CD14-positive monocyte (primary cell): ENCODE measurements at regions not wholly inside any gene's neighbourhood (a gene's known extent, or its start where the extent isn't known, plus 50 kb on each side); places are given as distances from the start of the nearest gene placed in this dataset.
"Not testable (repeated sequence)": the region's sequence is repeated elsewhere in the genome, so short reads cannot be mapped to it uniquely, and the experiment has no call there.

Experiments used
- DNase-seq, 3 donors: peaks; one replicate each; pipeline ENCODE4 v3.0.0-alpha.2; 2011 to 2022
- H2AFZ ChIP-seq: 2 replicates; pipeline ENCODE4 v1.6.0; 2012; ENCODE audit warnings: mild to moderate bottlenecking, low read depth, low read length, inconsistent platforms; ENCODE audit not compliant: insufficient read depth, poor library complexity, severe bottlenecking
- H3K27ac ChIP-seq, 2 donors: 1 replicate in 1 of 2; 2 replicates in 1 of 2; pipeline ENCODE4 v1.5.1; 2012 to 2013; ENCODE audit warnings: low read length in 2 of 2, control low read depth in 1 of 2, inconsistent platforms in 1 of 2, low read depth in 1 of 2, mild to moderate bottlenecking in 1 of 2
- H3K27me3 ChIP-seq, 2 donors: one replicate each; pipeline versions ENCODE4 v1.6.0 to v1.6.1; 2011 to 2013; ENCODE audit warnings: low read length in 2 of 2; ENCODE audit not compliant: control insufficient read depth in 2 of 2, insufficient read depth in 2 of 2
- H3K36me3 ChIP-seq, 2 donors: replicated peaks in 1 of 2; 1 replicate in 1 of 2; 2 replicates in 1 of 2; pipeline versions ENCODE4 v1.5.1 to v1.6.1; 2012 to 2013; ENCODE audit warnings: low read length in 2 of 2, control low read depth in 1 of 2, inconsistent platforms in 1 of 2, mild to moderate bottlenecking in 1 of 2; ENCODE audit not compliant: insufficient read depth in 2 of 2, control insufficient read depth in 1 of 2
- H3K4me1 ChIP-seq, 2 donors: 1 replicate in 1 of 2; 2 replicates in 1 of 2; pipeline versions ENCODE4 v1.5.1 to v1.6.1; 2012 to 2013; ENCODE audit warnings: low read length in 2 of 2, control low read depth in 1 of 2, inconsistent platforms in 1 of 2, mild to moderate bottlenecking in 1 of 2, moderate library complexity in 1 of 2; ENCODE audit not compliant: insufficient read depth in 2 of 2, control insufficient read depth in 1 of 2
- H3K4me2 ChIP-seq: replicated peaks from 2 replicates; pipeline ENCODE3; 2012; ENCODE audit warnings: low read length, moderate library complexity, mild to moderate bottlenecking; ENCODE audit not compliant: poor library complexity, severe bottlenecking; ENCODE audit errors: extremely low read depth
- H3K4me3 ChIP-seq, 3 experiments: fragments of 200-600 bp in 1 of 3; sonication (generic) in 1 of 3; replicated peaks in 1 of 3; 1 replicate in 2 of 3; 2 replicates in 1 of 3; pipeline ENCODE4 v1.5.1; 2011 to 2013; ENCODE audit warnings: low read length in 3 of 3, mild to moderate bottlenecking in 3 of 3, control low read depth in 2 of 3, low read depth in 2 of 3, inconsistent platforms in 1 of 3, moderate library complexity in 1 of 3
- H3K79me2 ChIP-seq: 2 replicates; pipeline ENCODE4 v1.6.0; 2012; ENCODE audit warnings: mild to moderate bottlenecking, control low read depth, inconsistent platforms, low read length, moderate library complexity; ENCODE audit not compliant: insufficient read depth
- H3K9ac ChIP-seq: 2 replicates; pipeline ENCODE4 v1.6.0; 2017; ENCODE audit warnings: low read length, mild to moderate bottlenecking; ENCODE audit not compliant: insufficient read depth, poor library complexity, severe bottlenecking
- H3K9me3 ChIP-seq, 2 donors: replicated peaks in 1 of 2; 1 replicate in 1 of 2; 2 replicates in 1 of 2; pipeline versions ENCODE4 v1.5.1 to v1.6.1; 2012 to 2013; ENCODE audit warnings: low read length in 2 of 2, control low read depth in 1 of 2; ENCODE audit not compliant: control insufficient read depth in 1 of 2, insufficient read depth in 1 of 2
- H4K20me1 ChIP-seq: 2 replicates; pipeline ENCODE4 v1.6.0; 2012; ENCODE audit warnings: mild to moderate bottlenecking, low read length, control low read depth, moderate library complexity; ENCODE audit not compliant: insufficient read depth
- H3K27ac Mint-ChIP-seq, 7 donors: one replicate each; pipeline ENCODE4 v1.8.0; 2020; ENCODE audit warnings: mild to moderate bottlenecking in 7 of 7, mixed read lengths in 7 of 7, moderate library complexity in 6 of 7, inconsistent platforms in 2 of 7
- H3K27me3 Mint-ChIP-seq, 3 donors: one replicate each; pipeline ENCODE4 v1.8.0; 2021 to 2022; ENCODE audit warnings: low read depth in 3 of 3, mild to moderate bottlenecking in 3 of 3, mixed read lengths in 3 of 3, moderate library complexity in 3 of 3, inconsistent platforms in 1 of 3
- H3K36me3 Mint-ChIP-seq, 2 donors: one replicate each; pipeline ENCODE4 v1.8.0; 2020; ENCODE audit warnings: mixed read lengths in 2 of 2, inconsistent platforms in 1 of 2, mild to moderate bottlenecking in 1 of 2
- H3K4me1 Mint-ChIP-seq: one replicate; pipeline ENCODE4 v1.8.0; 2020; ENCODE audit warnings: mild to moderate bottlenecking, mixed read lengths
- H3K4me3 Mint-ChIP-seq, 2 donors: one replicate each; pipeline ENCODE4 v1.8.0; 2020; ENCODE audit warnings: mild to moderate bottlenecking in 2 of 2, mixed read lengths in 2 of 2, moderate library complexity in 1 of 2
- H3K9me3 Mint-ChIP-seq, 7 donors: one replicate each; pipeline ENCODE4 v1.8.0; 2020 to 2022; ENCODE audit warnings: mixed read lengths in 7 of 7, mild to moderate bottlenecking in 6 of 7, moderate library complexity in 6 of 7, inconsistent platforms in 2 of 7
- CTCF ChIP-seq: fragments of 200-600 bp; IDR thresholded peaks from one replicate; pipeline ENCODE4 v1.8.0; 2022; ENCODE audit warnings: antibody characterized with exemption, mild to moderate bottlenecking
- WGBS: methylation state at CpG from one replicate; pipeline ENCODE4 v1.1.5; 2013; ENCODE audit warnings: missing lambda C conversion rate; ENCODE audit not compliant: insufficient coverage; 5-methylcytosine and 5-hydroxymethylcytosine counted together
- intact Hi-C, 2 donors: fragments of 100-400 bp; cut with micrococcal nuclease; formaldehyde crosslinking; loops; one replicate each; pipeline versions ENCODE4 v1.15.0 to v1.15.1; 2023

DNA sequence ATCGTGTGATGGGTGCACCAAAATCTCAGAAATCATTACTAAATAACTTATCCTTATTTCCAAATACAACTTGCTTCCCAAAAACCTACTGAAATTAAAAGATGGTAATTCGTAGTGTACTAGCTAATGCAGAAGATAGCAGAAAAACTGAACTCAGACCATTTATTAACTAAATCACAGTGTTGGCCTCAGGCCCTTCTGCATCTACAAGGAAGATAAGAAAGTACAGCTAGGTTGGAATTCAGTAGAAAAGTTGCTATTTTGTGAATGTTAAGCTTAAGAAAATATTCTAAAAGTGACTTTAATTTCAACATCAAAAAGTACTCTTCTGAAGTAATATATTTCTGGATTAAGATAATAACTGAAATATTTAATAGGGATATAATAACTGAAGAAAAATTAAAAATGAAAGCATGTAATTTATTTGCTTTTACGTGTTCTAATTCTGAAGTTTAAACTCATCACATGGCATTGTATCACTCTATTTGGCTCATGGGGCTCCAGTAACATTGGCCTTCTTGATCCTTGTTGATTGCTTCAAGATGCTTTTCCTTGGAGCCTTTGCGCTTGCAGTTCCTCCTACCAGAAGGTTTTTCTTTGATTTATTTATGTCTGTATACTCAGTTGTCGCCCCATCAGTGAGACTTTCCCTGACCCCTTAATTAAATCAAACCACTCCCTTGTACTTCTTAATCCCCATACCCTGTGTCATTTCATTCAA lies 847.9 kb upstream of the ANO3 start:
- Mint-ChIP-seq H3K27ac (no peak overlapping the region), H3K4me3 (no peak overlapping the region), H3K4me1 (no peaks in the 10 kb centered on the region), H3K36me3 (no peaks in the 10 kb centered on the region), H3K9me3 (peaks cover 0 to 1% (median 0%) of the 10 kb centered on the region in 7 donors), H3K27me3 (no peaks in the 10 kb centered on the region)
- Histone ChIP-seq H3K9me3 (peaks cover 0 to 3% of the 10 kb centered on the region in 2 donors), H3K27me3 (no peaks in the 10 kb centered on the region), H3K4me2 (no peak overlapping the region), H2AFZ (no peak overlapping the region), H3K9ac (no peak overlapping the region), H3K4me3 (no peak overlapping the region), H3K27ac (no peak overlapping the region), H3K36me3 (no peaks in the 10 kb centered on the region), H4K20me1 (no peaks in the 10 kb centered on the region), H3K4me1 (no peaks in the 10 kb centered on the region), H3K79me2 (no peaks in the 10 kb centered on the region)
- no peak for DNase-seq
- intact Hi-C loops, result loop anchor here in 1 of 2 donors (10.0 kb wide), 1 partner anchor 51 kb away; no protein-coding TSS in a partner anchor
- WGBS, result no CpG with 5 or more reads among the region's 5 CpGs
- TF ChIP-seq CTCF, result no peak

- intact Hi-C loops, result loop anchor here in 1 of 2 donors (10.0 kb wide), 1 partner anchor 49 kb away; no protein-coding TSS in a partner anchor
- Histone ChIP-seq H3K36me3 (no peaks in the 10 kb centered on the region), H2AFZ (no peak overlapping the region), H3K9me3 (peaks cover 0 to 3% of the 10 kb centered on the region in 2 donors), H3K4me2 (no peak overlapping the region), H3K9ac (no peak overlapping the region), H3K79me2 (no peaks in the 10 kb centered on the region), H3K27me3 (no peaks in the 10 kb centered on the region), H3K27ac (no peak overlapping the region), H4K20me1 (no peaks in the 10 kb centered on the region), H3K4me3 (no peak overlapping the region), H3K4me1 (no peaks in the 10 kb centered on the region)
- Mint-ChIP-seq H3K27me3 (no peaks in the 10 kb centered on the region), H3K4me3 (no peak overlapping the region), H3K4me1 (no peaks in the 10 kb centered on the region), H3K27ac (no peak overlapping the region), H3K9me3 (peaks cover 0 to 1% (median 0%) of the 10 kb centered on the region in 7 donors), H3K36me3 (no peaks in the 10 kb centered on the region)
- TF ChIP-seq CTCF, result no peak
- DNase-seq, result no peak
- WGBS, result no CpG with 5 or more reads among the region's 2 CpGs
These were observed 846.6 kb upstream of the ANO3 start for GRCh38 chr11:25485315-25485714.

DNA sequence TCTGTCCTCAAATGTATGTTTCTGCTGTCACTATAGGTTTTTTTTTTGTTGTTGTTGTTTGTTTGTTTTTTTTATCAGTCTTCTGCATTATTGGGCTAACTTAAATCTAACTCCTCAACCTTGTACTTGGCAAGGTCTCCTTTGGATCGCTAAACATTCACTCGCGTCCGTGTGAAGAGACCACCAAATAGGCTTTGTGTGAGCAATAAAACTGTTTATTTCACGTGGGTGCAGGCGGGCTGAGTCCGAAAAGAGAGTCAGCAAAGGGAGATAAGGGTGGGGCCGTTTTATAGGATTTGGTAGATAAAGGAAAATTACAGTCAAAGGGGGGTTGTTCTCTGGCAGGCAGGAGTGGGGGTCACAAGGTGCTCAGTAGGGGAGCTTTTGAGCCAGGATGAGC lies 845.6 kb upstream of the ANO3 start:
- H3K4me3 Mint-ChIP-seq, H3K27me3 Mint-ChIP-seq, H3K4me3 ChIP-seq, H3K9ac ChIP-seq, H3K4me1 Mint-ChIP-seq, H3K27ac ChIP-seq, H3K9me3 ChIP-seq, H3K4me1 ChIP-seq, H3K27me3 ChIP-seq, H3K36me3 ChIP-seq, H3K9me3 Mint-ChIP-seq, DNase-seq, H3K36me3 Mint-ChIP-seq, H3K79me2 ChIP-seq, H3K4me2 ChIP-seq, H2AFZ ChIP-seq, H3K27ac Mint-ChIP-seq, H4K20me1 ChIP-seq: not testable (repeated sequence)
- 48% methylated on average over 4 of the region's 8 CpGs for WGBS
- intact Hi-C loops, result loop anchor here in 1 of 2 donors (10.0 kb wide), 1 partner anchor 48 kb away; no protein-coding TSS in a partner anchor
